Inflammatory macrophage (primary cell): ENCODE measurements at regions not wholly inside any gene's neighbourhood (a gene's known extent, or its start where the extent isn't known, plus 50 kb on each side); places are given as distances from the start of the nearest gene placed in this dataset.
"Not testable (repeated sequence)": the region's sequence is repeated elsewhere in the genome, so short reads cannot be mapped to it uniquely, and the experiment has no call there.

ENCODE experiments used
- DNase-seq, 2 donors: peaks; one replicate each; pipeline ENCODE4 v3.0.0-alpha.2; 2020 to 2022

DNA sequence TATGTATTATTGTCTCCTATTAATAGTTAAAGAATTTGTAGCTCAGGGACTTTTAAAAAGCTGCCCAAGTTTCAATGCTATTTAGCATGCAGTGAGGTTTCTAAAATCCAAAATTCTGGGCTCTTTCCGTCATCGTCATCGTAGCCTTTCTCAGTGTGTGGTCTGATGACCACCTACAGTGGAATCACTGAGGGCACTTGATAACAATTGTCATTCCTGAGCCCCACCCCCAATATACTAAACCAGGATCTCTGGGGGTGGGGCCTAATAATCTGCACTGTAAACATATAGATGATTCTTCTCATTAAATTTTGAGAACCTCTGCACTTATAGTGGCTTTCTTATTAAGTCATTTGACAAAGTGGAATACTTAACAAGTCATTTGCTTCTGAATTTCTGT lies 674.8 kb downstream of the PLPP3 start:
- DNase-seq: no peak

DNA sequence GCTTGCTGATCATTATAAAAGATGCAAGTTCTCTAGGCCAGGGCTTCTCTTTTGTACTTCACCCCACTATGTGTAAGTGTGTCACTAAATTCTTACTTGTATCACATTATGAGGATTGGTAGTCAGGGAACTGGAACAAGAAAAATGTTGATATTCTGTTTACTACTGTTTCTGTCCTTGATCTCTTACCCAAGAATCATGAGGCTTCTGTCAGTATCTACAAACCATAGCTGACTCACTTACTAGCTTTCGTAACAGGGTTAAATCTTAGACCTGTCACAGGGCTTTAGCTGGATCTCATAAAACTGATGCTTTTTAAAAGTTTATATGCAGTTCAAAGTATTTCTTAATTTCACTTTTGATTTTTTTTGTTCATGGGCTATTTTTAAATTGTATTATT lies 681.2 kb downstream of the PLPP3 start:
- DNase-seq: peak; percentile 50 to 66

DNA sequence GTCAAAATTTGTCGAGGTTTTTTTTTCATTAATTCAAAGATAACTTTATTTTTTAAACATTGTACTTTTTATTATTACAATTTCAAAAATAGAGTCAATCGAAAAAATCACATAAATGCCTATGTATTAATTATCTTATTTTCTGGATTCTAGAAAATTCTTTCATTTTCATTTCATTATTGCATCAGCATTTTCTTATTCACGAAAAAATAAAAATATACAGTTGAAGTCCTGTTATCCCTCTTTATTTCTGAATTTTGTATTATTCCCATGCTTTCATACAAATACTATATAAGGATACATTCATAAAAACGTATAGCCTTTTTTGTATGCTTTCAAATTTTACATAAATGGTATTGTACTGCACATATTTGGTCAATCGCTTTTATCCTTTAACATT lies 681.0 kb upstream of the USP24 start:
- DNase-seq: no peak

DNA sequence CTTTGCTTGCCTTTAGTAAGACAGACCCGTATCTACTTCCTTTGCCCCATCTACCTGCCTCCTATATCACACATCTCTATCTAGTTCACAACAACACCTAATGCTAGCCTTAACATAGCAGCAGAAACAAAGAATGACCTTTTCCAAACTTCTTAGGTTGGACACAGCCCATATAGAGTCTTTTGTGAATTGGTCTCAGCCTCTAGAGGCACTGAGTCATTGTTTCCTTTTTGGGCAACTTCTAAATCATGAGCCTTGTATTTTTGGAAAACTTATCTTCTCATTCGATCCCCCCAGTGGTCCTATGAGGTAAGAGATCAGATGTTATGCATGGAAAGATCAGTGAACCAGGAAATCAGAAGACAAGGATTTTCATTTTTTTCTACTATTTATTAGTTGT lies 679.4 kb upstream of the USP24 start:
- no peak for DNase-seq

DNA sequence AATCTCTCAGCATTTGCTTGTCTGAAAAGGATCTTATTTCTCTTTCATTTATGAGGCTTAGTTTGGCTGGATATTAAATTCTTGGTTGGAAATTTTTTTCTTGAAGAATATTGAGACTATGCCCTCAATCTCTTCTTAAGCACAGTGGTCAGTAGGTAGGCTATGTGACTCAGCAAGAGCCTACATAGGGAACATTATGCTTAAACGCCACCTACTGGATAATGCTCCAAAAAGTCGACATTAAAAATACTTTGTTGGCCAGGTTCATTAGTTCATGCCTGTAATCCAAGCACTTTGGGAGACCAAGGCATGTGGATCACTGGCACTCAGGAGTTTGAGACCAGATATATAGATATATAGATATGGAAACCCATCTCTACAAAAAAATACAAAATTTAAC lies 678.0 kb upstream of the USP24 start:
- peak; percentile 4 to 30 for DNase-seq

DNA sequence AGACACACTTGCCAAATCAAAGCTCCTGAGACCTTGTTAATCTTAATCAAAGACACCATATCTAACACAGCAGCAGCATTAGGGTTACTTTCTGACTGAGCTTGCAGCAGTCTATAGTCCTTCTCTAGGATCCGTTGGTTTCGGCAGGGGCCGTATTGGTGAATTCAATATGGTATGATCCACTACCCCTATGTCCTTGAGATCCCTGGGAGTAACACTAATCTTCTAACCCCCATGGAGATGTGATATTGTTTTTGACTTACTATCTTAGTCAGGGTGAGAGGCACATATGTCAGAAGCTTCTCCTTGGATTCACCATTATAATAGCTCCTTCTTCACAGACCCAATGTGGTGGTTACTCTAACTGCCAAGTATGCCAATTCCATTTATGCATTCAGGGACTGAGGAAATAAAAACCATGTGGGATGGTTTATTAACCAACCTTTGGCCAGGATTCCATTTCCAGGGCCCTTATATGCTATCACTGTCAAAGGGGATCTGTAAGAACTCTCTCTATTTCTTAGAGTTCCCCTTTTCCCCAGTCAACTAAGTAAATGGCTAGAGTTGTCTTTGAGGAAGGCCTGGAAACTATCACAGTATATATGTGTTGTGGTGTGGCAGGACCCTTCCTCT lies 673.6 kb upstream of the USP24 start:
- no peak for DNase-seq

DNA sequence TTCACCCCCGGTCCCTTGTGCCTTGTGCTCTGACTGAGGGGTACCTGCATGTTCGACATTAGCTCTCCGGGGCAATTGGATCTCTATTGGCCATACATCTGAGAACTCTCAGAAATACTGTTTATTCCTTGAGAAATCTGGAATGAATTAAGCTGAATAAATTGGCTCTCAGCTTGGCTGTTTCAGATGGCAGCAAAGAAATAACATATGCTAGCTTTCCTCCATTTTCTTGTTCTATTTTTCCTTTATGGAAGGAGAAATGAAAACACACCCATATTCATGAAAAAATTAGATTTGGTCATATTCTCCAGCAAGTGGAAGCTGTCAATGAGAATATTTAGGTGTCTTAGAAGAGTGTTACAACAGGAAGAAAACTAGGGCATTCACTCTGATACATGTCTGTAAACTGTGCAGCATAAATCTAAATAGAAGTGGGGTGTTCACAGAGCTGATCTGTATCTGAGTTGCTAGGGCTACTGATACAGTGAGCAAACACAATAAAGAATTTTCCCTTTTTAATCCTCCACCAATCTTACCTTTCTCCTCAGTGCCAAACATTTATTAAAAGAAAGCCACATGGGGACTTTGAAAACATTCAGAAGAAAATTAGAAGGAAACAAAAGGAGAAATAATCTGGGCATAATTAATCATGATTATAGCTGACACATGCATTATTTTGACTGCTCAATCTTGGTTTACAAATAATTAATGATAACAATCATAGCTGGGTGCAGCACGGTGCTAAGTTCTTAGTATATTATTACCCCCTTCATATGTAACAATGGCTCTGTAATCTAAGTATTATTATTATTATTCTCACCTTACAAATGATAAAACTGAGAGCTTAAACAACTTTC lies 671.9 kb upstream of the USP24 start:
- no peak for DNase-seq

DNA sequence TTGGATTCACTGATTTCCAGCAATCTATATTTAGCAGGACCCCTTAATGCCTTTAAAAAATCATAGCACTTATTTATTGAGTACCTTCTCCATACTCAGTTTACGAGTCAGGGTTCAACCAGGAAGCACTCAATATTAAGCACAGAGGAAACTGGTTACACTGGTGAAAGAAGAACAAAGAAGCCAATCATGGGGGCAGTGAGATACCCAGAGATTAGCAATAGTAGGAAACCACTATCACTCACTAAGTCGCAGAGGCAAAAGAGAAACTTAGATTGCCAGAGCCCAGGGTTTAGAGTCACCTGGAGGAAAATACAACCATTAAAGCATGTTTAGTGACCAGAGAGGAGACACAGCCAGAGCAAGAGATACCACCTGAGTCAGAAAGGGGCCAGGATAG lies 670.5 kb upstream of the USP24 start:
- DNase-seq: no peak

DNA sequence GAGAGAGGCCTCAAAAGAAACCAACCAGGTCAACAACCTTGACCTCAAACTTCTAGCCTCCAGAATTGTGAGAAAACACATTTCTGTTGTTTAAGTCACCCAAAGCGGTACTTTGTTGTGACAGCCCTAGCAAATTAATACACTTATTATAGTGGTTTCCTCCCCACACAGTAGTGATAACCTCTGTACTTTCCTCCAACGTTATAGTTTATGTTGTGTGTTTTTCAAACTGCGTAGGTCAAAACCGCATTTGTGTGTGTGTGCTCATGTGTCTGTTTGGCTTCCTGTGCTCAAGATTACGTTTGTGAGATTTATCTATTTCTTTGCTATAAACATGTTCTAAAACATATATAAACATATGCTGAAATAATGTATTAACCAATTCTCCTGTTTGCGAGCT lies 667.8 kb upstream of the USP24 start:
- no peak for DNase-seq

DNA sequence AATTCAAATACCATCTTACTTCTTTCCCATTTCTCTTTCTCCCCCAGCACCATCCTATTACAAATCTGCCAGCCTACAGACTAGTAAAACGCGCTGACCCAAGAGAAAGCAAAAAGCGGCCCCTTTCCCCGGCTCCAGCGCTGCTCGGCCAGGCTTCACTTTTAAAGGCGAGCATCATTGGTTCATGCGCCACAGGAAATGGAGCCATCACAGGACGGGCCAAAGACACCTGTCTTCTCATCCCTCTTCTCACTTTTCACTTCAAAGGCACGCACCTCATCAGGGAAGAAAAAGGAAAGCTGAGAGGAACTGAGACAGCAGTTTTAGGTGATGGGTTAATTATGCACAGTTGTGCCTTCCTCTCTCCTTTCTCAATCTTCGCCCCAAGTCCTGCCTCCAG lies 664.2 kb upstream of the USP24 start:
- no peak for DNase-seq

DNA sequence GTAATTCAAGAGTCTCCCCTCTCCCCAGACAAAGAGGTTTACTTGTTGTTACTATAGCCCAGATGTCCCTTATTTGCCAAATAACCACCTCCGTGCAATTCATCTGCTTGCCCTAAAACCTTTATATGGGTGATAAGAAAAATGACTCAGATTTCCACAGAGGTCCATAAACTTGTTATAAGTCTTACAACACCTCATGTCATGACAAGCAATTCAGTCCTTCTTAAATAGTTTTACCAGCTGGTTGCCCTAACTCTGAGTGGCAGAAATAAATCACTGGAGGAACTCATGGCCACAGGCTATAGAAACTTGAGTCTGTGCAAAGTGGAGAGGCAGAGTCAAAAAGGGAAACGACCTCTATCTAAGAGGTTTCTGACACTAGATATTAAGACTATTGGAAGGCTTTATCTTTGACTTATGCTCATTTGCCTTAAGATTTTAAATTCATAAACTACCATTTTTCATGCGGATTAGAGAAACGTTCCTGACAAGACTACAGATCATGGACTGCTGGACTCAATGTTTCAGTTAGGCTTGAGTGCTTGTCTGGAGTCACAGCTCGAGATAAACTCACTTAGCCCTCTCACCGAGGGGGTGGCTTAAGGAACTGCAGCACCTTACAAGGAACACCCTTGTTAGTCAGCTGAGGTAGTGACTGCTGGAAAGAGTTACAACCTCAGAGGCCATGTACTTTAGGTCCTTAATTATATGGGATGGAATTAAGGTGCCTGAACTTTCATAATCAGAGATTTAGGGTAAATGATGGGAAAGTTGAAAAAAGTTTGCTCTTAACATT lies 662.5 kb upstream of the USP24 start:
- DNase-seq: no peak

DNA sequence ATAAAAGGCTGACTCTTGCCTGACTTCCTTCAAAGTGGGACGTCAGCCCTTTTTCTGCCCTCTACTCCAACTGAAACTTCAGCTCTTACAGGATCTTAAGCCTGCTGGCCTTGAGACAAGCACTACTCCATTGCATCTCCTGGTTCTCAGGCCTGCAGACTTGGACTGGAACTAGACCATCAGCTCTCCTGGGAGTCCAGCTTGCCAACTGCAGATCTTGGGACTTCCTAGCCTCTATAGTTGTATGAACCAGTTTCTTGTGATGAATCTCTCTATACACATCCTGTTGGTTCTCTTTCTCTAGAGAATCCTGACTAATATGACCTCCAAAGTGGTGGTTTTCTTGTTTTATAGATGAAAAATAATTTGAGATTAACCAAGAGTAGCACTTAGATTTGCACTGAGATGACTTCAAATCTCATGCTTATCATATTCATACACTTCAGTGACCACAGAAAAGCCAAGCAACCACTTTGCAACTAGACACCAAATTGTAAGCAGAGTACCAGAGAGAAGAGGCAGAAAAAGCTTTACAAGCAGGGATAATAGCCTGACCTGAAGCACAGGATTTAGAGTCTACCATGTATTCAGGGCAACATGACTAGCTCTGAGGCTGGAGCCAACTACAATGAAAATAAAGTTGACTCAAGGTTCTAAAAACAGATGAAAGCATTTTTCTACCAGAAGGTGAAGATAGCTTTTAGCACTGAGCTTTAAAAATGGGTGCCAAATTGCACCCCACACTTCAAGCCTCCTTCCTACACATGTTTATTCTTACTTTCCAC lies 661.3 kb upstream of the USP24 start:
- DNase-seq: no peak

DNA sequence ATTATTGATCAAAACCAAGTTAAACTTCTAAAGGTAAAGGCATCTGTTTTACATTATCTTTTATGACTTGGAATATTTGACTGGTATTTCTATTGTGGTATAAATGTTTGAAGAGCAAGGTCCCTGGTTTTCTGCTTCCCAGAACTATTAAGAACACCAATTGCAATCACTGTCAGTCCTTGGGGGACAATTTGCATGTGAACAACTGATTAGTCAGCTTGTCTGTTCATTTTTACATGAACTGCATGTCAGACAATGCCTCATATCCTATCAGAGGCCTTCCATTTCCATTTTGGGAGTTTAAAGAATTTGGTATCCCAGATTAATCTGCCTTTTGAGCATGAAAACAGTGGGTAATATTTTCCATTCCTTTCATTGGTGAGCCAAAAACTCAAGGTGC lies 654.9 kb upstream of the USP24 start:
- DNase-seq: no peak

DNA sequence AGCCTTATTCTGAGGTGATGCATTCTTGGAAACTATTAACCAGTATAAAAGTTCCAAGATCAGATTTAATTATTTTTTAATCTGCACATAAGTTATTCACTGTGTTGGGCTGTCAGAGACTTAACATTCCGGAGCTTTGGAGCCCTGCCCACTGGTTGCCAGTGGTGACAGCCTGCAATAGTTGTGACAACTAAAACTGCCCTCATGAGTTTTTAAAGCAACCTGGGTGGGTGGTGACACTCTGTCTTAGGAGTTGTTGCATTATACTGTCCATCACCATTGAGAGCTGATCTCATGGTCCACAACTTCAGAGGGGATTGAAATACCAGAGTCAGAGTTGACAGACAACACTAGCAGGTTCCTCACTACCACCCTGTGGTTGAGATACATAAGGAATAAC lies 653.9 kb upstream of the USP24 start:
- DNase-seq: no peak

DNA sequence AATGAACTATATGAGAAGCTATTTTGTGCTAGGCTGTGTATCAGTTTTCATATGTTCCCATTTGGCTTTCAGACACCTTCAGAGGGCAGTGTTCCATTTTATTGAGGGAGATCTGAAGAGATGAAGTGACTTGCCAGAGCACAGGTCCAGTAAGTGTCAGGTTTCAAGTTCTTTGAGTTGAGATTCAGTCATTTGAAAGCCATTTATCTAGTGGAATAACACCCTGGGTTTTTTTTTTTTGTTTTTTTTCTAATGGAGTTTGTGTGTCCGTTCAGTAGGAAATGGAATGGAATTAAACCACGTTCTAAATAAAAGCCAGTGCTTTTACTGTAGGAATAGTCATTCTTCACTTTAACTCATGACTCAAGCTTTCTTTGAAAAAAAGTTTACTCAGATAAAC lies 652.9 kb upstream of the USP24 start:
- DNase-seq: no peak

DNA sequence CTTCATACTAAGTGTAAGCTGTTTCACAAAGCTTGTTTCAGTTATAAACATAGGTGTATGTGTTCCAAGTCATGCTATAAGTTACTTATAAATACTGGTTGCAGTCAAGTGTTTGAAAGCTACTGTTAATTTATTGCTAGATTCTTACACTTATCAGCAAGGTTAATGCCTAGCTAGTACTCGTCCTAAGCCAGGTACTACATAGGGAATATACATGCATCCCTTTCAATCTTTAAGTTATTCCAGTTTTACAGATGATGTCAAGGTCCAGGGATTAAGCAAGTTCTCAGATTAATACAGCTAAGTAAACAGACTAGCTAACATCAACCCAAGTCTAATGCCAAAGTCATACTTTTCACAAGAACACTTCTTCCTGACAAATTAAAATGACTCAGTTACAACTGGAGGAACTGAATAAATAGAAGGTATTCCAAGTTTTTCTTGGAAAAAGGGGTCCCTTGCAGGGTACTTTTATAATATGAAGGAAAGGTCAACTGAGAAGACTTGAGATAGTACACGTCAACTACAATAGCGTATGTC lies 652.2 kb upstream of the USP24 start:
- DNase-seq: no peak

DNA sequence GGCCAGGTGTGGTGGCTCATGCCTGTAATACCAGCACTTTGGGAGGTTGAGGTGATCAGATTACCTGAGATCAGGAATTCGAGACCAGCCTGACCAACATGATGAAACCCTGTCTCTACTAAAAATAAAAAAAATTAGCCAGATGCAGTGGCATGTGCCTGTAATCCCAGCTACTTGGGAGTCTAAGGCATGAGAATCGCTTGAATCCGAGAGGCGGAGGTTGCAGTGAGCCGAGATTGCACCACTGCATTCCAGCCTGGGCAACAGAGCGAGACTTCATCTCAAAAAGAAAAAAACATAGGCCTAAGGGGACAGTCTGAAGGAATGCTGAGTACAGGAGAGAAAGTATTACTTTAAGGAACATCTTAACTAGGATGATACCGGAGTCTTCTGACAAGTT lies 650.6 kb upstream of the USP24 start:
- not testable (repeated sequence) for DNase-seq

DNA sequence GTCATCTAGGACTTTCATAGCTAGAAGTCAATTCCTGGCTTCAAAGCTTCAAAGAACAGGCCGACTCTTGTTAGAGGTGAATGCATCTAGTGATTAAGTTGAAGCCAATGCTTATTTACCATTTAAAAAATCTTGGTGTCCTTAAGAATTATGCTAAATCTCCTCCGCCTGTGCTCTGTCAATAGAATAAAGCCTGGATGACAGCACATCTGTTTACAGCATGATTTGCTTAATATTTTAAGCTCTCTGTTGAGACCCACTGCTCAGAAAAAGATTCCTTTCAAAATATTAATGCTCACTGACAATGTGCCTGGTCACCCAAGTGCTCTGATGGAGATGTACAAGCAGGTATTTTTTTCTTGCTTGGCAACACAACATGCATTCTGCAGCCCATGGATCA lies 649.1 kb upstream of the USP24 start:
- DNase-seq: no peak

DNA sequence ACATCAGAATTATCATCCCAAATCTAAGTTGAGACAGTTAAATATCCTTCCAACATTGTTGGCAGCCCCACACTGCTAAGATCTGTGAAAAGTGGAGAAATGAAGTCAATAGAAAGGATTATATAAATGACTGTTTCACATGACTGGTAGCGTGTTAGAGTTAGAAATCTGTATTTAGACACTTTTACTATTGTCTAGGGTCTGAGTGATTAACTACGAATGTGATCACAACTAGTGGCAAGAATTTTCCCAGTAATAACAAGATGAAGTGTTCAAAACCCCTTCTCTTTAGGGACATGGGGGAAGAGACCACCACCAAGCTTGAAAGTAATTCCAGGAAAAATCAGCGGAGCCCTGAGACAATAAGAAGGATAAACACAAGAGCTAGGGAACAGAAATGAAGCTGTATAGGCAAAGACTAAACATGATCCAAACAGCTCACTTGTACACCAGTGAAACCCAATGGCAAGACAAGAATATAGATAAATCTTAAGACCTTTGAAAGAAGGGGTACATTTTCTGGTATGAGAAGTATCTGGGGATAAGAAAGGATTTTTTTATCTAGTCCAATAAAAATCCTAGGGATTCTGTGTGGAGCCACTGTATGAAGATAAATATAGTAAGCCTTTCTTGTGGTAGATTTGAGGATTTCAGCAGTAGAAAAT lies 646.6 kb upstream of the USP24 start:
- no peak for DNase-seq

DNA sequence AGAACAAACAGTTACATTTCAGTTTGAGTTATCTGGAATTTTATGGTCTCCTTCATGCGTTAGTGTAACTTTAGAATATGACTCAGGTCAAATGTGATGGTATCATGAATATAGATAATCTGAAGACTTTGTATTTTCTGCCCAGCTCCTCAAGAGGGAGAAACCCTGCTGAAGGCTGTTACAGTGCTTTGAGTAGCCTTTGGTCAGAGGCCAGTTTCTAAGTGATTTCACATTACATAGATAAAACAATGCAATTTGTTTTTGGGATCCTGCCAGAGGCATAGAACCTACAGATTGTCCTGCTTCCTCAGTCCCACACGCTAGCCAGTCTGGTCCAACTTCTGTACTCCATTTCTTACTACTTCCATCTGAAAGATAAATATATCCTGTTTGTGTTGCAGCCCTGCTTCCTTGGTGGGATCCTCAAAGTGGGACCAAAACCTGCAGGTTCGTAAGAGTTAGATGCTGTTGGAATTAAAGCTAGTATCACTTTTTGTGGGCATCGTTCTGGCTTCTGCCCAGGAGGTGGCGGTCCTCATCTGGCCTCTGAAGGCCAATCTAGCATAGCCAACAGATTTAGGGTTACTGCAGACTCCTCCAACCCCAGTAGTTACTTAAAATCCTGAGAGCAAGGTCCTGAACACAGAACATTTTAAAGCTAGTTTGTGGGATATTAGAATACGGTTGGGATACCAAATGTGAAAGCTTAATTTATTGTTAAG lies 645.8 kb upstream of the USP24 start:
- DNase-seq: peak in 1 of 2 donors; percentile 6

DNA sequence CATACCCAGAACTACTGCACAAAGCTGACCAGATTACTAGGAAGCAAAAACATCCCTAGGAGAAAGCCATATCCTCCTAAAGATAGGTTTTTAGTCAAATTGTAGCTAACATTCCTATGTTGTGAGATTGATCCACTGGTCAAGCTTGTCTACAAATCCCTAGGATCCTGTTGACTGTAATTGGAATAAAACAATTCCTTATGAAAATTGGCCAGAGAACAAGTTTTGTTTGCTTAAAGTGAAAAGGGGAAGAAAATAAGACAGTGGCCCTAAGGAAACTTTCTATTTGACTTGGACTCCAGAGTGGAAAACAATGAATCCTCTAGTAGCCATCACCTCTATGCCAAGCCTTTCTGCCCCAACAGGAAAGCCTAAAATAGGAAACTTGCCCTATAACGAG lies 645.2 kb upstream of the USP24 start:
- DNase-seq: no peak
